Ammon's horn (tissue), 1 donor: ENCODE measurements at regions not wholly inside any gene's neighbourhood (a gene's known extent, or its start where the extent isn't known, plus 50 kb on each side); places are given as distances from the start of the nearest gene placed in this dataset.

ENCODE experiments used
- DNase-seq: peaks from one replicate; pipeline ENCODE4 v3.0.0-alpha.2; 2016; ENCODE audit warnings: low spot score

- peak; percentile 2 for DNase-seq
Measured at GRCh38 chr3:18295171-18295920, 129.8 kb downstream of the SATB1 start.

GRCh38 chr3:18290157-18290556, 135.0 kb downstream of the SATB1 start:
- no peak for DNase-seq

GRCh38 chr3:18288243-18288642, 136.9 kb downstream of the SATB1 start:
- DNase-seq: no peak

GRCh38 chr3:18284716-18285115, 140.4 kb downstream of the SATB1 start:
- no peak for DNase-seq

GRCh38 chr3:18283680-18284079, 141.5 kb downstream of the SATB1 start:
- DNase-seq: no peak

- peak; percentile 7 for DNase-seq
Measured at GRCh38 chr3:18282507-18282906, 142.6 kb downstream of the SATB1 start.

- no peak for DNase-seq
Measured at GRCh38 chr3:18279226-18279737, 145.9 kb downstream of the SATB1 start.

- DNase-seq: no peak
Measured at GRCh38 chr3:18264853-18265252, 160.3 kb downstream of the SATB1 start.

GRCh38 chr3:18264361-18264760, 160.8 kb downstream of the SATB1 start:
- no peak for DNase-seq

GRCh38 chr3:18258492-18258891, 166.6 kb downstream of the SATB1 start:
- DNase-seq: no peak

- DNase-seq: no peak
Measured at GRCh38 chr3:18252578-18252977, 172.6 kb downstream of the SATB1 start.

GRCh38 chr3:18250991-18251390, 174.1 kb downstream of the SATB1 start:
- no peak for DNase-seq

GRCh38 chr3:18249126-18249525, 176.0 kb downstream of the SATB1 start:
- DNase-seq: no peak

- DNase-seq: no peak
Measured at GRCh38 chr3:18247776-18248310, 177.3 kb downstream of the SATB1 start.

GRCh38 chr3:18247139-18247695, 177.9 kb downstream of the SATB1 start:
- DNase-seq: no peak

- DNase-seq: no peak
Measured at GRCh38 chr3:18246336-18247060, 178.6 kb downstream of the SATB1 start.

GRCh38 chr3:18245721-18246120, 179.4 kb downstream of the SATB1 start:
- DNase-seq: no peak

- DNase-seq: no peak
Measured at GRCh38 chr3:18241837-18242236, 183.3 kb downstream of the SATB1 start.

GRCh38 chr3:18239674-18240073, 185.5 kb downstream of the SATB1 start:
- DNase-seq: no peak

- no peak for DNase-seq
Measured at GRCh38 chr3:18238746-18239331, 186.3 kb downstream of the SATB1 start.

- no peak for DNase-seq
Measured at GRCh38 chr3:18238332-18238731, 186.8 kb downstream of the SATB1 start.

GRCh38 chr3:18237251-18238005, 187.7 kb downstream of the SATB1 start:
- no peak for DNase-seq
